Stomach (tissue), 4 donors: ENCODE measurements at regions not wholly inside any gene's neighbourhood (a gene's known extent, or its start where the extent isn't known, plus 50 kb on each side); places are given as distances from the start of the nearest gene placed in this dataset.

Experiments used
- CTCF ChIP-seq, 7 experiments: fragments of 450-650 bp in 4 of 7; fragments of 200-600 bp in 3 of 7; sonication (generic) in 3 of 7; IDR thresholded peaks; one replicate each; pipeline ENCODE4 v1.5.1; 2016 to 2019; ENCODE audit warnings: antibody characterized with exemption in 7 of 7, control low read depth in 2 of 7, mild to moderate bottlenecking in 1 of 7
- EP300 ChIP-seq: sonication (generic); formaldehyde crosslinking; IDR thresholded peaks from one replicate; pipeline ENCODE4 v1.6.1; 2017; ENCODE audit warnings: antibody characterized with exemption
- POLR2A ChIP-seq, 4 donors: fragments of 450-650 bp; IDR thresholded peaks; one replicate each; pipeline ENCODE4 v1.6.1; 2016; ENCODE audit warnings: antibody characterized with exemption in 4 of 4, control low read depth in 2 of 4, mild to moderate bottlenecking in 1 of 4, moderate library complexity in 1 of 4
- POLR2AphosphoS5 ChIP-seq, 3 donors: sonication (generic); formaldehyde crosslinking; IDR thresholded peaks; one replicate each; pipeline ENCODE4 v1.6.1; 2016; ENCODE audit warnings: antibody characterized with exemption in 3 of 3

- TF ChIP-seq CTCF (IDR thresholded peaks at IDR 0.05) (no peak), POLR2A (IDR thresholded peaks at IDR 0.05) (no peak), EP300 (no peak), POLR2AphosphoS5 (IDR thresholded peaks at IDR 0.05) (no peak)
Measured at GRCh38 chr6:167662075-167662880, 164.4 kb upstream of the AFDN start.
